ENCODE measurements at regions not wholly inside any gene's neighbourhood (a gene's known extent, or its start where the extent isn't known, plus 50 kb on each side); places are given as distances from the start of the nearest gene placed in this dataset.
"Not testable (repeated sequence)": the region's sequence is repeated elsewhere in the genome, so short reads cannot be mapped to it uniquely, and the experiment has no call there.

- no peak for DNase-seq (ENCODE audit: low read depth in 3 of 3)
These were observed 359.6 kb upstream of the CCL2 start for GRCh38 chr17:33895491-33895890.

DNA sequence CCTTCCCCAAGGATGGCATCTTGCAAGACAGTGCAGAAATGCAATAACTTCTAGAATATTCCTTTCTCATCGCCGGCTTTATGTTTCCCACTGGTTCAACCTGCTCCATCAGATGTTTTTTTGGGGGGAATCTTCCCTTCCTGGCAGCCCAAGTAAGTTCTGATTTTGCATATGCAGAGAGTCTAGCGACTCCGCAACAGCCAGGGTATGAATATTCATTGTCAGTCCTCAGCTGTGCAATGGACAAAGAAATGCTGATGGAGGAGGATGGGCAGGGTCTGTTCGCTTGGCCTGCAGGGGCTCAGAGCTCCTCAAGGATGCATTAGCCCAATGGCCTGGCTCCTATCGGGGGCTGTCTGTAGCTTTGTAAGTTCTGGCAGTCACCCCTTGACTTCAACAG is 358.8 kb upstream of the CCL2 start:
- DNase-seq (ENCODE audit: low read depth in 3 of 3): no peak

- DNase-seq (ENCODE audit: low read depth in 3 of 3): no peak
These were observed 354.0 kb upstream of the CCL2 start for GRCh38 chr17:33901085-33901484.

- DNase-seq (ENCODE audit: low read depth in 3 of 3): no peak
These were observed 352.1 kb upstream of the CCL2 start for GRCh38 chr17:33902901-33903449.

DNA sequence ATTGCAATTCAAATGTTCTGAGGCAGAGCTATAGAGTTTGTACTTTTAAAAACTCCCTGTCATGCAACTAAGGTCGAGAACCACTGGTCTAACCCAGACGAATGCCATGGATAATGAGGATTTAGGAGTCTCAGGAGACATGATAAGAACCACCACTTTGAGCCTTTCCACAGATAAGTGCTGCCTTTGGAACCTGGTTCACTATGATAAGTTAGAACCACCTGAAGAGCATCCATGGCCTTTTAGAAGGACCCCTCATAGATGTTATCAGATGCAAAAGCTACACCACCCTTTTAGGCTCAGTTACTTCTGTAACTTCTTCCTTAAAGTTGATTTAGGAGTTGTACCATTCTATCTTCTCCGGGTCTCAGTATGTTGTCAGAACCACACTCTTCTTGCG is 350.6 kb upstream of the CCL2 start:
- no peak for DNase-seq (ENCODE audit: low read depth in 3 of 3)

GRCh38 chr17:33905338-33905800 is 349.7 kb upstream of the CCL2 start:
- no peak for DNase-seq (ENCODE audit: low read depth in 3 of 3)

- DNase-seq (ENCODE audit: low read depth in 3 of 3): no peak
These were observed 346.6 kb upstream of the CCL2 start for GRCh38 chr17:33908363-33909064.

- no peak for DNase-seq (ENCODE audit: low read depth in 3 of 3)
These were observed 344.8 kb upstream of the CCL2 start for GRCh38 chr17:33910200-33910857.

DNA sequence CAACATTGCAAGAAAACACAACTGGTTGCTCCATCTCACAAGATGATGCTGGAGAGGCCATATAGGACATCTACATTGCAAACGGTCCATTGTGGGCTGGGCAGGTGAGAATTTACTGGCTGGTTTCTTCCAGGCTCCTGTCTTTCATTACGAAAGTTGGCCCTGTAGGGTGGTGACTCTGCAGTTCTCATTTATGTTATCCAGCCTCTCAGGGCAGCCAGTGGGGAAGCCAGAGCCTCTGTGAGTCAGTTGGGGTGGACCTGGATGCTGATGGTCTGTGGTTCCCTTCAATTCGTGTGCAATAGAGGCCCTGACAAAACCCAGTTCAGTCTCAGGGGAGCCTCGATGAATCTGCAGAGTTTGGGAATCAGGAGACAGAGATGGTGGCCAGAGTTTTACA is 341.0 kb upstream of the CCL2 start:
- DNase-seq (ENCODE audit: low read depth in 3 of 3): no peak

- DNase-seq (ENCODE audit: low read depth in 3 of 3): no peak
These were observed 332.1 kb upstream of the CCL2 start for GRCh38 chr17:33922971-33923370.

DNA sequence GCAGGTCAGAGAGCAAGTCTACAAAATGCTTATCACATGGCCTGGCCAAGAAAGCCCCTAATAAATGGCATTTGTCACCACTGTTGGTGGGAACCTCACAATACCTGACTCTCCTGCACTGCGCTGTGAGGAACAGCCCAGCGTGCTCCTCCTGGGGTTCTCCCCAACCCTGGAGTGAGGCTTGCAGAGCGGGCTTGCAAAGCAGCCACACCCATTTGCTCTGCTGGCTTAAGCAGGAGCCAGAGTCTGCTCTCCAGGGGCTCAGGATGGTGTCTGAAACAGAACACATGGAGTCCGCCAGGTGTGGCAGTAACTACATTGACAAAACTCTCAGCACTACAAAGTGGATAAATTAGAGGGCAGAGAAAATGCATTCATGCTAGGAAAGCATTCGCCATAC is 331.0 kb upstream of the CCL2 start:
- no peak for DNase-seq (ENCODE audit: low read depth in 3 of 3)

DNA sequence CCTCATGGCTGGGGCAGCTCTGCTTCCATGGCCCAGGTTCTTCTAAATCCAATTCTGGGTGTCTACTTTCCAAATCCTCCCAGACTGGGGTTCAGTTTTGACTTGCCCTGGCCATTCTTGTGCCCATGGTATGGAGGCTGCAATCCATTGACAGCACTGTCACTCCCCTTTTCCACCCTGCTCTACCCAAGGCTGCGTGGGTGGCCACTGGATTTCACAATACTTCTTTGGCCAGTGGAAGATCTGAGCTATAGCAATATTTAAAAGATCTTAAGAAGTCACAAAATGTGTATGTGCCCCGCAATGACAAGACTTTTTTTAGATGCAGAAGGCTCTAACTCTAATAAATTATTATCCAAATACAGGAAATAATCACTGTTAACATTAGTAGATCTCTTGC is 329.4 kb upstream of the CCL2 start:
- no peak for DNase-seq (ENCODE audit: low read depth in 3 of 3)

- no peak for DNase-seq (ENCODE audit: low read depth in 3 of 3)
These were observed 327.4 kb upstream of the CCL2 start for GRCh38 chr17:33927732-33928133.

DNA sequence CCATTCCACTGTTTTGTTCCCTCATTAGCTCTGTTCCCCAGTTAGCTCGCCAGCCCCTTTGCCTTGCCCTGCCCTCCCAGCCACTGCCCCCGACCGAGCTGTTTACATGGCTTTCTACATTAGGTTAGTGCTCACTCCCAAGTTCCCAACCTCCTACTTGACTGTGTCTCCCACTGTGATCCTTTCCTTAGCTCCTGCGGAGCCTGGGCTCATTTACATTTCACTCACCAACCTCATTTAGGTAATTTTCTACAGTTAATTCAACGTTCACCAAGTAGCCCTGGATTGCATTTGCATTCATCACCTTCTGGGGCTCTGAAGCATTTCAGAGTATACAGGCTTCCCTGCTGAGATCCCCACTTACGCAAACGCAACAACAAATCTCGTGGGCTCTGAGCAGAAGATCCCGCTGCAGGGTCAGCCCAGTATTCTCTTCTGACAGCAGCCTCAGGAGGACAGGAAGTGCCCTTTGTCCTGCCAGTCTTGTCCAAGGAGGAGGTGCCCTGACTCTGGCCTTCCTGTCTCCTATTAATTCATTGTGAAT is 325.8 kb upstream of the CCL2 start:
- no peak for DNase-seq (ENCODE audit: low read depth in 3 of 3)

DNA sequence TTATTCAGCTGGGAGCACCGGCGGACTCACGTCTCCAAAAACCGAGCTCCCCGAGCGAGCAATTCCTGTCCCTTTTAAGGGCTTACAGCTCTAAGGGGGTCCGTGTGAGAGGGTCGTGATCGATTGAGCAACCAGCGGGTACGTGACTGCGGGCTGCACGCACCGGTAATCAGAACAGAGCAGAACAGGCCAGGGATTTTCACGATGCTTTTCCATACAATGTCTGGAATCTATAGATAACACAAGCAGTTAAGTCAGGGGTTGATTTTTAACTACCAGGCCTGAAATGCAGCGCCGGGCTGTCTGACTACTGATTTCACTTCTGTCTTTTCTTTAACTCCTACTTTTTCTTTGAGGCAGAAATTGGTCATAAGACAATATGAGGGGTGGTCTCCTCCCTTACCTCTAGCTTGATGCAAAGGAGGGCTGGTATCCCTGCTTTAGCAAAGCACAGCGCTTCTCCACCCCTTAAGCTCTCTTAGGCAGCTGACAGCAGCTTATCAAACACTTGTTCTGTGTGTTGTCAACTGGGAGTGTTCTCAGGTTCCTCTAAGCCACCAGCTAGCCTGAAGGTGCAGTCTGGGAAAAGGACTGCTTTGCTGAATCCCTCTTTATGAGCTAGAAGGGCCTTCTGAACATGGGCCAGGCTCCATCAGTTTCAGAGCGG is 323.8 kb upstream of the CCL2 start:
- not testable (repeated sequence) for DNase-seq (ENCODE audit: low read depth in 3 of 3)

DNA sequence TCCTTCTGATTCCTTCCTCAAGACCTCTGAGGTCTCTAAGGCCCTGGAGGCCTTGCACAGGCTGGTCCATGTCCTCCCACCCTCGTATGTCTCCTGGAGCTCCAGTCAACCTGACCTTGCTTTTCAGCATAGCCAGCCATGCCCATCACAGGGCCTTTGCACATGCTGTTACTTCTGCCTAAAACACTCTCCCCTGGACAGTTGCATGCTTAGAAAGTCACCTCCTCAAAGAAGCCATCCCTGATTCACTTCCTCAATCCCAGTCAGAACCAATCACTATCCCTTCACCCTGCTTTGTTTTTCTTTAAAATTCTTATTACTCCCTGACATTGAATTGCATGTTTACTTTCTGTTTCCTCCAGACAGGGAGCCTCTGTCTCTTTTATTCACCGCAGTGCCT is 322.1 kb upstream of the CCL2 start:
- no peak for DNase-seq (ENCODE audit: low read depth in 3 of 3)

DNA sequence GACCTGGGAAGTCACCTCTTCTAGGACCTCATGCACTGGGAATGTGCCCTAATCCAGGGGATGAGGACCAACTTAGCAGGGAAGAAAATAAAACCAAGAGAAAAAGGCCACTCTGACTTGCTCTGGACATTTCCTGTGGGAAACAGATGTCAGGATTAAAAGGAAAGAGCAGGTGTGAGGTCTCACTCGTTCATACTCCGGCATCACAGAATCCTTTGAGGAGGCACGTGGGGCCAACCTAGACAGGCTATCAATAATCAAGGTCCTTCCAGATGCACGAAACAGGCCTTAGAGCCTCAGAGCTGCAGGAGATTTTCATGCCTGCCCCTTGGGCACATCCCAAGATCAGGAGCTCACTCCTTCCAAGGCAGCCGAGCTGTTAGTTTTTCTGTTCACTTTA is 321.5 kb upstream of the CCL2 start:
- no peak for DNase-seq (ENCODE audit: low read depth in 3 of 3)

- DNase-seq (ENCODE audit: low read depth in 3 of 3): no peak
These were observed 320.4 kb upstream of the CCL2 start for GRCh38 chr17:33934696-33935095.

- DNase-seq (ENCODE audit: low read depth in 3 of 3): no peak
These were observed 319.3 kb upstream of the CCL2 start for GRCh38 chr17:33935822-33936221.

DNA sequence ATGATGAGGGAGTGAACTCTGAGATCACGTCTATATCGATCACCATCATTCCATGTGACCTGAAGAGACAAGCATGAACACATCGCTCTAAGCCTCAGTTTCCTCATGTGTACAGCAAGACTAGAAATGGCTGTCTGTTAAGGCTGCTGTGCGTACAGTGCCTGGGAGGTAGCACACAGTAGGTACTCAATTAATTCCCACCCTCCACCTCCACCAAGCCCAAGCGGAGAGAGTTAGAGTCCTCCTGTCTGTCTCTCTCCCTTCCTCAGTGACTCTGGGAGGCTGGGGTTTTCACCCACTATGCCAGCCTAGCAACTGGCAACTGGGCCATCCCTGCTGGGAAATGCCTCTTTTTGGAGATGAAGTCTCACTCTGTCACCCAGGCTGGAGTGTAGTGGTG is 318.3 kb upstream of the CCL2 start:
- no peak for DNase-seq (ENCODE audit: low read depth in 3 of 3)

- no peak for DNase-seq (ENCODE audit: low read depth in 3 of 3)
These were observed 315.1 kb upstream of the CCL2 start for GRCh38 chr17:33939959-33940358.

DNA sequence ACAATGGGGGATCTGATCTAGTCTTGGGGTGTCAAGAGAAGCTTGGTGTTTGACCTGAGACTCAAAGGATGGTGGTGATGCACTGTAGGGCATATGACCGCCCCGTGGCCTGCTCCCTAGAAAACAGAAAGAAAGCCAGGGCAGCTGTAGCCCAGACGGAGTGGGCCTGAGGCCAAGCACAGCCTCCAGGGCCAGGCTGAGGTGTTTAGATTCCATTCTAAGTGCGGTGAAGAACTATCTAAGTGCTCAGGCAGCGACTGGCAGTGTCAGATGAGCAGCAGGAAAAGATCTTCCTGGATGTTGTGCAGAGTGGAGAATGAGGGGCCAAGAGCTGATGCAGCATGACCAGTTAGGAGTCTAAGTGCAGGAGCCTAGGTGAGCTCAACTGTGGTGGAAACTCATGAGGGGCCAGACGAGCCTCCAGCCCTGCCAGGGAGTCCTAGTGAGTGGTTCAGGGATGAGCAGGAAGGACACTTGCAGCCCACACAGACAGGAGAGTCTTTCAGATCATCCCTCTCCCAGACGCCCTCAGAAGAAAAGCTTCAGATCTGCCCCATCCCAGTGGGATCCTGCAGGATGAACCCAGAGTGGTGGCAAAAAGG is 314.2 kb upstream of the CCL2 start:
- no peak for DNase-seq (ENCODE audit: low read depth in 3 of 3)
